Colonic mucosa (tissue), 4 donors: ENCODE measurements at regions not wholly inside any gene's neighbourhood (a gene's known extent, or its start where the extent isn't known, plus 50 kb on each side); places are given as distances from the start of the nearest gene placed in this dataset.
"Not testable (repeated sequence)": the region's sequence is repeated elsewhere in the genome, so short reads cannot be mapped to it uniquely, and the experiment has no call there.

Source experiments
- DNase-seq: peaks from one replicate; pipeline ENCODE4 v3.0.0-alpha.2; 2020
- H3K27ac ChIP-seq: fragments of 200-600 bp; one replicate; pipeline ENCODE4 v1.8.0; 2021
- H3K27me3 ChIP-seq: fragments of 200-600 bp; one replicate; pipeline ENCODE4 v1.8.0; 2021
- H3K36me3 ChIP-seq: fragments of 200-600 bp; one replicate; pipeline ENCODE4 v1.8.0; 2021
- H3K4me1 ChIP-seq: fragments of 200-600 bp; one replicate; pipeline ENCODE4 v1.8.0; 2021; ENCODE audit warnings: mild to moderate bottlenecking
- H3K4me3 ChIP-seq: fragments of 200-600 bp; one replicate; pipeline ENCODE4 v1.8.0; 2021
- H3K9ac ChIP-seq, 2 donors: one replicate each; pipeline ENCODE4 v1.7.0; 2013; ENCODE audit warnings: control low read depth in 2 of 2, low read depth in 2 of 2, low read length in 2 of 2
- H3K9me3 ChIP-seq: fragments of 200-600 bp; one replicate; pipeline ENCODE4 v1.8.0; 2021
- CTCF ChIP-seq: fragments of 200-600 bp; IDR thresholded peaks from one replicate; pipeline ENCODE4 v1.8.0; 2022; ENCODE audit warnings: antibody characterized with exemption, mild to moderate bottlenecking
- intact Hi-C: fragments of 100-400 bp; cut with DNase I; formaldehyde crosslinking; loops from one replicate; pipeline ENCODE4 v1.14.1; 2022
- donor health status: healthy.
- donor health status: DM: no; HTN: no; CAD: no.
- donor health status: DM: no; HTN: no; CAD: no.

GRCh38 chr3:86381247-86381646, 609.7 kb downstream of the VGLL3 start:
- H3K27ac ChIP-seq, result no peak overlapping the region
- no peak for DNase-seq
- intact Hi-C loops, result no loop called here
- no peaks in the 10 kb centered on the region for H3K9me3 ChIP-seq
- H3K4me3 ChIP-seq, result no peak overlapping the region
- no peak overlapping the region for H3K9ac ChIP-seq
- no peaks in the 10 kb centered on the region for H3K4me1 ChIP-seq
- no peaks in the 10 kb centered on the region for H3K27me3 ChIP-seq
- no peaks in the 10 kb centered on the region for H3K36me3 ChIP-seq
- TF ChIP-seq CTCF, result no peak

GRCh38 chr3:86379280-86379679, 611.7 kb downstream of the VGLL3 start:
- H3K9ac ChIP-seq, result no peak overlapping the region
- no peaks in the 10 kb centered on the region for H3K9me3 ChIP-seq
- TF ChIP-seq CTCF, result no peak
- H3K27me3 ChIP-seq, result no peaks in the 10 kb centered on the region
- no peaks in the 10 kb centered on the region for H3K4me1 ChIP-seq
- intact Hi-C loops, result no loop called here
- H3K27ac ChIP-seq, result no peak overlapping the region
- H3K4me3 ChIP-seq, result no peak overlapping the region
- DNase-seq, result no peak
- H3K36me3 ChIP-seq, result no peaks in the 10 kb centered on the region

GRCh38 chr3:86378829-86379228, 612.1 kb downstream of the VGLL3 start:
- Histone ChIP-seq H3K9ac (no peak overlapping the region), H3K27me3 (no peaks in the 10 kb centered on the region), H3K36me3 (no peaks in the 10 kb centered on the region), H3K4me3 (no peak overlapping the region), H3K27ac (no peak overlapping the region), H3K9me3 (no peaks in the 10 kb centered on the region), H3K4me1 (no peaks in the 10 kb centered on the region)
- no peak for TF ChIP-seq CTCF
- no peak for DNase-seq
- intact Hi-C loops, result no loop called here

- intact Hi-C loops, result not testable (repeated sequence)
These were observed 655.4 kb downstream of the VGLL3 start for GRCh38 chr3:86335566-86335965.

DNA sequence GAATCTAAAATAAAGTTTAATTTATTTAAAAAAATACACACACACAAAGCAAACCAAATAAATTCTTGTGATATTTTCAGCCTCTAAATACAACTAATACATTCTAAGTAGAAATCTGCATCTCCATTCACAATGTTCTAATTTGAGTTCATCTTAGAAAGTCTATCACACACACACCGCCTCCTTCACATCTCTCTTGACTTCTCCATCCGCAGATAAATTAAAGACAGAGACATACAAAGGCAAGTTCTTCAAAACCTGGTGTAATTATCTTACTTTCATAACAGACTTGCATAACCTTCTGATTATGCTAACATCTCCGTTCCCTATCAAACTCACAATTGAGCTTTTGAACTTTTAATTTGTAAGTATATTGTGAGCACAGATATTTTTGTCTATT, 657.3 kb downstream of the VGLL3 start:
- intact Hi-C loops, result no loop called here
- no peaks in the 10 kb centered on the region for H3K9me3 ChIP-seq
- DNase-seq, result no peak
- no peak for TF ChIP-seq CTCF
- no peaks in the 10 kb centered on the region for H3K27me3 ChIP-seq
- H3K9ac ChIP-seq, result no peak overlapping the region
- no peak overlapping the region for H3K27ac ChIP-seq
- H3K36me3 ChIP-seq, result no peaks in the 10 kb centered on the region
- H3K4me3 ChIP-seq, result no peak overlapping the region
- H3K4me1 ChIP-seq, result no peaks in the 10 kb centered on the region

More at GRCh38 chr3:86335566-86335965, 655.4 kb downstream of the VGLL3 start:
- not testable (repeated sequence) for H3K9me3 ChIP-seq, H3K36me3 ChIP-seq, DNase-seq, H3K4me3 ChIP-seq, H3K27me3 ChIP-seq, H3K27ac ChIP-seq, H3K4me1 ChIP-seq, H3K9ac ChIP-seq

GRCh38 chr3:86303935-86304334, 687.0 kb downstream of the VGLL3 start:
- no peak for DNase-seq
- Histone ChIP-seq H3K27ac (no peak overlapping the region), H3K4me1 (no peaks in the 10 kb centered on the region), H3K9me3 (no peaks in the 10 kb centered on the region), H3K4me3 (no peak overlapping the region), H3K9ac (no peak overlapping the region), H3K36me3 (no peaks in the 10 kb centered on the region), H3K27me3 (no peaks in the 10 kb centered on the region)
- intact Hi-C loops, result no loop called here
- no peak for TF ChIP-seq CTCF
